Neuronal stem cell (in vitro differentiated cells): ENCODE measurements at regions not wholly inside any gene's neighbourhood (a gene's known extent, or its start where the extent isn't known, plus 50 kb on each side); places are given as distances from the start of the nearest gene placed in this dataset.
A peak's percentile ranks its signal among the peaks of the same experiment; 100 is the strongest.
"Not testable (repeated sequence)": the region's sequence is repeated elsewhere in the genome, so short reads cannot be mapped to it uniquely, and the experiment has no call there.

Experiments used
- DNase-seq: peaks from one replicate; pipeline ENCODE4 v3.0.0-alpha.2; 2013; ENCODE audit warnings: low spot score
- H2AFZ ChIP-seq: one replicate; pipeline ENCODE4 v1.6.1; 2013; ENCODE audit warnings: mild to moderate bottlenecking, low read length, inconsistent platforms
- H2AK5ac ChIP-seq: 2 replicates; pipeline ENCODE4 v1.6.1; 2013; ENCODE audit warnings: low read depth, mild to moderate bottlenecking, inconsistent platforms, low read length, moderate library complexity, mixed read lengths
- H2BK120ac ChIP-seq: 2 replicates; pipeline ENCODE4 v1.6.1; 2013; ENCODE audit warnings: low read depth, mild to moderate bottlenecking, inconsistent platforms, low read length, moderate library complexity, mixed read lengths
- H2BK12ac ChIP-seq: one replicate; pipeline ENCODE4 v1.6.1; 2013; ENCODE audit warnings: low read length, inconsistent platforms
- H2BK15ac ChIP-seq: 2 replicates; pipeline ENCODE4 v1.6.1; 2013; ENCODE audit warnings: mild to moderate bottlenecking, low read length, inconsistent platforms, mixed read lengths
- H2BK5ac ChIP-seq: one replicate; pipeline ENCODE4 v1.6.1; 2013; ENCODE audit warnings: inconsistent platforms, mild to moderate bottlenecking, low read length, moderate library complexity
- H3K14ac ChIP-seq: one replicate; pipeline ENCODE4 v1.6.1; 2013; ENCODE audit warnings: low read length, inconsistent platforms
- H3K18ac ChIP-seq: 2 replicates; pipeline ENCODE4 v1.6.1; 2013; ENCODE audit warnings: low read length, inconsistent platforms
- H3K23ac ChIP-seq: 2 replicates; pipeline ENCODE4 v1.6.1; 2013; ENCODE audit warnings: low read depth, mild to moderate bottlenecking, mixed read lengths, low read length, inconsistent platforms; ENCODE audit not compliant: poor library complexity
- H3K27ac ChIP-seq: replicated peaks from 3 replicates; pipeline ENCODE4 v1.5.1; 2013; ENCODE audit warnings: low read length, inconsistent platforms
- H3K27me3 ChIP-seq, 3 experiments: 2 replicates each; pipeline ENCODE4 v1.6.1; 2013; ENCODE audit warnings: low read length in 3 of 3, mild to moderate bottlenecking in 2 of 3, inconsistent platforms in 1 of 3, low read depth in 1 of 3, mixed read lengths in 1 of 3, moderate library complexity in 1 of 3; ENCODE audit not compliant: control insufficient read depth in 3 of 3, insufficient read depth in 3 of 3
- H3K36me3 ChIP-seq, 2 donors: replicated peaks in 1 of 2; 2 replicates each; pipeline ENCODE4 v1.6.1; 2013; ENCODE audit warnings: low read length in 2 of 2; ENCODE audit not compliant: control insufficient read depth in 2 of 2, insufficient read depth in 2 of 2
- H3K4ac ChIP-seq: 2 replicates; pipeline ENCODE4 v1.6.1; 2013; ENCODE audit warnings: inconsistent platforms, mild to moderate bottlenecking, low read length, moderate library complexity
- H3K4me1 ChIP-seq, 2 donors: 1 replicate in 1 of 2; 2 replicates in 1 of 2; pipeline ENCODE4 v1.6.1; 2013; ENCODE audit warnings: low read length in 2 of 2, low read depth in 1 of 2; ENCODE audit not compliant: control insufficient read depth in 2 of 2, insufficient read depth in 1 of 2
- H3K4me2 ChIP-seq: one replicate; pipeline ENCODE4 v1.6.1; 2013; ENCODE audit warnings: mild to moderate bottlenecking, low read length, inconsistent platforms; ENCODE audit not compliant: insufficient read depth, poor library complexity, severe bottlenecking
- H3K4me3 ChIP-seq, 2 donors: 2 replicates each; pipeline ENCODE4 v1.5.1; 2013; ENCODE audit warnings: low read length in 2 of 2, mild to moderate bottlenecking in 2 of 2, inconsistent platforms in 1 of 2, moderate library complexity in 1 of 2
- H3K79me1 ChIP-seq: one replicate; pipeline ENCODE4 v1.6.1; 2013; ENCODE audit warnings: low read depth, mild to moderate bottlenecking, inconsistent platforms, low read length, moderate library complexity
- H3K9ac ChIP-seq: one replicate; pipeline ENCODE4 v1.6.1; 2013; ENCODE audit warnings: mild to moderate bottlenecking, low read depth, low read length, inconsistent platforms; ENCODE audit not compliant: poor library complexity
- H3K9me3 ChIP-seq, 2 donors: replicated peaks in 1 of 2; 2 replicates each; pipeline versions ENCODE3 to v1.6.1; 2013; ENCODE audit warnings: low read length in 2 of 2, mild to moderate bottlenecking in 2 of 2, inconsistent platforms in 1 of 2, low read depth in 1 of 2, mixed read lengths in 1 of 2, moderate library complexity in 1 of 2; ENCODE audit not compliant: control insufficient read depth in 2 of 2, insufficient read depth in 1 of 2
- H4K8ac ChIP-seq: one replicate; pipeline ENCODE4 v1.6.1; 2013; ENCODE audit warnings: low read depth, mild to moderate bottlenecking, inconsistent platforms, low read length, moderate library complexity
- H4K91ac ChIP-seq: one replicate; pipeline ENCODE4 v1.6.1; 2013; ENCODE audit warnings: low read length, low read depth, mild to moderate bottlenecking, inconsistent platforms; ENCODE audit not compliant: poor library complexity
- WGBS, 2 donors: extraction: QIAGEN DNeasy Blood & Tissue Kit; methylation state at CpG; one replicate each; pipeline ENCODE4 v1.1.7; 2013; ENCODE audit warnings: missing lambda C conversion rate in 2 of 2, mixed read lengths in 1 of 2; ENCODE audit not compliant: insufficient read length in 2 of 2, insufficient replicate concordance in 1 of 2; ENCODE audit errors: extremely low coverage in 2 of 2; 5-methylcytosine and 5-hydroxymethylcytosine counted together

DNA sequence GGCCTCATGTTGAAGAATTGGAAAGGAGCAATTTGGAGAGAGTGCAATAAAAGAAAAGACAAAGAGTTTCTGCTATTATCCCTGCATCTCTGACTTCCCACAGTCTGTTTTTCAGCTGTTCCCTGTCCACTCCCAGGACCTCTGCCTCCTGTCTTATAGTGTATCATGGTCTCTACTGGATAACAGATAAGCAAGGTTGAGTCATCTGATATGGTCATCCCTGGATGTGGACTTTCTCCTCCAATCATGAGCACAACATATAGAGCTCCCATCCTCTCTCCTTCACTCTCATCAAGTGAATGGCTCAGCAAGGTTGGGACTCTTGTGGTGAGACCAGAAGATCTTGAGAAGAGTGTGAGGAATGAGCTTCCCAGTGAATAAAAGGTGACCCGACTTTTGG is 123.1 kb downstream of the PLCE1 start:
- H3K4me1 ChIP-seq, result no peaks in the 10 kb centered on the region
- no peak overlapping the region for H2AK5ac ChIP-seq
- no peak overlapping the region for H2BK120ac ChIP-seq
- no CpG with 5 or more reads among the region's 1 CpG for WGBS, 2 donors
- H3K27me3 ChIP-seq, result no peaks in the 10 kb centered on the region
- no peak overlapping the region for H3K4ac ChIP-seq
- no peaks in the 10 kb centered on the region for H3K9me3 ChIP-seq
- H4K91ac ChIP-seq, result no peak overlapping the region
- no peaks in the 10 kb centered on the region for H3K79me1 ChIP-seq
- no peak overlapping the region for H3K23ac ChIP-seq
- H3K14ac ChIP-seq, result no peak overlapping the region
- peaks cover 0 to 1% of the 10 kb centered on the region in 2 donors for H3K36me3 ChIP-seq
- no peak overlapping the region for H3K9ac ChIP-seq
- H3K27ac ChIP-seq, result no peak overlapping the region
- H2AFZ ChIP-seq, result no peak overlapping the region
- H2BK5ac ChIP-seq, result no peak overlapping the region
- DNase-seq, result no peak
- H2BK12ac ChIP-seq, result no peak overlapping the region
- no peak overlapping the region for H3K4me2 ChIP-seq
- no peak overlapping the region for H4K8ac ChIP-seq
- H3K18ac ChIP-seq, result no peak overlapping the region
- no peak overlapping the region for H2BK15ac ChIP-seq
- no peak overlapping the region for H3K4me3 ChIP-seq

DNA sequence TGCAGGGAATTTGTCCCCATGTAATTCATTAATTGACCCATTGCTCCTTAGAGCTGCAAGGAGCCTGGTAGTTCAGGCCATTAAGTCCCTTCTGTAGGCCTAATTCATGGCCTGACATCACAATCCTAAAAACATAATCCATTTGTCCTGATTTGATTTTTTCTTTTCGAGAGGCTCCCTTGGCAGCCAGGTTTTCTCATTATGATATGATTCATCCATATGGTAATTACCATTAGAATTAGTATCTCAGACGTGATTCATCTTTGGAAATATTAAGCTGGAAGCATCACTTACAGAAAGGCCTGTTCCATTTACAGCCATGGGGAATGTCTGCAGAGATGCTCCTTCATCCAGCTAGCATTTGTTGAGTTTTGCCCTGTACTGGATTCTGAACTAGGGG is 128.5 kb downstream of the PLCE1 start:
- Histone ChIP-seq H4K8ac (no peak overlapping the region), H3K4me3 (no peak overlapping the region), H3K18ac (no peak overlapping the region), H2AK5ac (no peak overlapping the region), H4K91ac (no peak overlapping the region), H2BK12ac (no peak overlapping the region), H3K27ac (no peak overlapping the region), H3K4ac (no peak overlapping the region), H2BK120ac (no peak overlapping the region), H3K4me2 (no peak overlapping the region), H2BK15ac (no peak overlapping the region), H3K9me3 (no peaks in the 10 kb centered on the region), H3K4me1 (peaks cover 0 to 5% of the 10 kb centered on the region in 2 donors), H3K79me1 (no peaks in the 10 kb centered on the region), H3K23ac (no peak overlapping the region), H3K9ac (no peak overlapping the region), H3K36me3 (no peaks in the 10 kb centered on the region), H3K14ac (no peak overlapping the region), H2AFZ (no peak overlapping the region), H3K27me3 (no peaks in the 10 kb centered on the region), H2BK5ac (no peak overlapping the region)
- no peak for DNase-seq
- no CpG with 5 or more reads among the region's 2 CpGs for WGBS, 2 donors

DNA sequence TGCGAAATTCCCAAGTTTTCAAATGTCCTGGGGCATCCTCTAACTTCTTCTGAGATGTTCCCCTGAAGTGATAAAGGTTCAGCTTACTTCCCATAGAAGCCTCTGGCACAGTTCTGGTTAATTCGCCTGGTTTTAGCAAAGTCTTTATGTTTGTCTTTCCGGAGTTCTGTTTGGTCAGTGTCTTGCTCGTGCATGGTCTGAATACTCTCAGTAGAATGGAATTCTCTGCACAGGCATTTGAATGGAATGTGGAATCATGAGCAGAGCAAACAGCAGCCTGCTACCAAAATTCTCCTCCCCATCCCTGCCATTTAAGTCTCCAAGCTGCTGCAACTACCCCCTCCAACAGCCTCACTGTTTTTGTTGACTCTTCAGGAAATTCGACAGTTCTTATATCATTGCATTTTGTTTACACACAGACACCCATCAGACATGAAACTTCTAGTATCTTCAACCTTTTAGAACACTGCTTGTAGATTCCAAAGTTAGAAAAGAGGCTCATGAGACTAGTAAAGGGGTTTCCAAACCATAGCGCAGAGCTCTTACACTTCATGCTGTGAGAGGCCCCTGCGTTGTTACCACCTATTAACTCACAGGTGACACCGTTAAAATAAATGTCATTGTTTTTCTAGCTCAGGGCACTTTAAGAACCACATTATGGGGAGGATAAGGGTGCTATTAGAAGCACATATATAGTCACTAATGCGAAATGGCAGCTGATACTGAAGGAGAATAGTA is 129.7 kb downstream of the PLCE1 start:
- Histone ChIP-seq H3K27me3 (no peaks in the 10 kb centered on the region), H2AFZ (peak overlapping the region; percentile 42), H3K4me1 (peaks cover 0 to 5% of the 10 kb centered on the region in 2 donors), H2BK120ac (no peak overlapping the region), H3K27ac (peak overlapping the region; percentile 8), H3K4me3 (no peak overlapping the region), H3K36me3 (no peaks in the 10 kb centered on the region), H2BK15ac (no peak overlapping the region), H3K23ac (no peak overlapping the region), H2AK5ac (no peak overlapping the region), H3K9me3 (no peaks in the 10 kb centered on the region), H3K18ac (no peak overlapping the region), H4K8ac (no peak overlapping the region), H3K4me2 (no peak overlapping the region), H3K14ac (no peak overlapping the region), H4K91ac (no peak overlapping the region), H2BK12ac (no peak overlapping the region), H3K9ac (no peak overlapping the region), H3K79me1 (no peaks in the 10 kb centered on the region), H3K4ac (no peak overlapping the region), H2BK5ac (no peak overlapping the region)
- DNase-seq, result peak; percentile 27
- no CpG with 5 or more reads among the region's 9 CpGs for WGBS, 2 donors

DNA sequence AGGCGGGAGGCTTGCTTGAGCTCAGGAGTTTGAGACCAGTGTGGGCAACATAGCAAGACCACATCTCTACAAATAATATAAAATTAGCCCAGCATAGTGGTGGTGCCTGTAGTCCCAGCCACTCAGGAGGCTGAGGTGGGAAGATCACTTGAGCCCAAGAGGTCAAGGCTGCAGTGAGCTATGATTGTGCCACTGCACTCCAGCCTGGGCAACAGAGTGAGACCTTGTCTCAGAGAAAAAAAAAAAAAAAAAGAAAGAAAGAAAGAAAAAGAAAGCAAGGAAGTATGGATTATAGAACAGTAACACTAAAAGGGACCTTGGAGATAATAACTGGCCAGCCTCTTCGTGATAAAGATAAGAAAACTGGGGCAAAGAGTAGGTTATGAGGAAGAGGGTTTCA is 130.4 kb downstream of the PLCE1 start:
- H3K79me1 ChIP-seq, H3K4me2 ChIP-seq, H2BK12ac ChIP-seq, H2BK120ac ChIP-seq, H3K23ac ChIP-seq, H3K4me3 ChIP-seq, H2AK5ac ChIP-seq, H3K36me3 ChIP-seq, H2BK15ac ChIP-seq, H3K9ac ChIP-seq, H4K91ac ChIP-seq, H3K27me3 ChIP-seq, H3K14ac ChIP-seq, H2AFZ ChIP-seq, H2BK5ac ChIP-seq, H3K4ac ChIP-seq, DNase-seq, H3K4me1 ChIP-seq, H4K8ac ChIP-seq, H3K18ac ChIP-seq, H3K27ac ChIP-seq, H3K9me3 ChIP-seq: not testable (repeated sequence)
- WGBS, 2 donors, result no CpG with 5 or more reads among the region's 2 CpGs
